Common myeloid progenitor, CD34-positive (primary cell): ENCODE measurements at regions not wholly inside any gene's neighbourhood (a gene's known extent, or its start where the extent isn't known, plus 50 kb on each side); places are given as distances from the start of the nearest gene placed in this dataset.
"Not testable (repeated sequence)": the region's sequence is repeated elsewhere in the genome, so short reads cannot be mapped to it uniquely, and the experiment has no call there.

Source experiments
- CTCF ChIA-PET: fragments of 350-600 bp; sonication (Branson Sonifier 250); formaldehyde crosslinking; loops from one replicate; lab custom pipeline; 2021; ENCODE audit warnings: antibody characterized with exemption; lab: Charles Lee
- POLR2A ChIA-PET: fragments of 350-600 bp; sonication (Branson Sonifier 250); formaldehyde crosslinking; loops from one replicate; lab custom pipeline; 2021; ENCODE audit warnings: antibody characterized with exemption; lab: Charles Lee
- DNase-seq, 3 donors: peaks; one replicate each; pipeline versions ENCODE4 v3.0.0 to v3.0.0-alpha.2; 2013
- H3K27ac ChIP-seq, 2 experiments: 1 replicate in 1 of 2; 2 replicates in 1 of 2; pipeline ENCODE4 v1.7.0; 2013; ENCODE audit warnings: inconsistent platforms in 2 of 2, low read length in 2 of 2, mild to moderate bottlenecking in 2 of 2, low read depth in 1 of 2, moderate library complexity in 1 of 2; ENCODE audit not compliant: severe bottlenecking in 2 of 2, insufficient read depth in 1 of 2, poor library complexity in 1 of 2
- H3K27me3 ChIP-seq, 5 experiments: replicated peaks in 2 of 5; 1 replicate in 3 of 5; 2 replicates in 2 of 5; pipeline versions ENCODE4 v1.6.1 to v1.7.0; 2013; ENCODE audit warnings: low read length in 4 of 5, mild to moderate bottlenecking in 2 of 5, moderate library complexity in 2 of 5, inconsistent platforms in 1 of 5; ENCODE audit not compliant: insufficient read depth in 5 of 5, control insufficient read depth in 4 of 5
- H3K36me3 ChIP-seq, 4 experiments: 1 replicate in 2 of 4; 2 replicates in 2 of 4; pipeline versions ENCODE4 v1.6.1 to v1.7.0; 2013; ENCODE audit warnings: low read length in 3 of 4, control low read depth in 1 of 4, mild to moderate bottlenecking in 1 of 4; ENCODE audit not compliant: control insufficient read depth in 4 of 4, insufficient read depth in 4 of 4
- H3K4me1 ChIP-seq, 4 experiments: 1 replicate in 3 of 4; 2 replicates in 1 of 4; pipeline versions ENCODE4 v1.6.1 to v1.7.1; 2013; ENCODE audit warnings: low read length in 3 of 4, mild to moderate bottlenecking in 3 of 4, control low read depth in 1 of 4, inconsistent platforms in 1 of 4, moderate library complexity in 1 of 4; ENCODE audit not compliant: control insufficient read depth in 4 of 4, insufficient read depth in 4 of 4; ENCODE audit errors: control extremely low read depth in 1 of 4
- H3K4me3 ChIP-seq, 7 experiments: 1 replicate in 4 of 7; 2 replicates in 3 of 7; pipeline versions ENCODE4 v1.5.1 to v1.7.0; 2013; ENCODE audit warnings: mild to moderate bottlenecking in 7 of 7, low read length in 6 of 7, moderate library complexity in 6 of 7, inconsistent platforms in 2 of 7, low read depth in 2 of 7, control low read depth in 1 of 7; ENCODE audit not compliant: insufficient read depth in 4 of 7, control insufficient read depth in 1 of 7; ENCODE audit errors: extremely low read depth in 1 of 7
- H3K9me3 ChIP-seq, 5 experiments: 1 replicate in 4 of 5; 2 replicates in 1 of 5; pipeline versions ENCODE4 v1.6.1 to v1.7.1; 2013; ENCODE audit warnings: low read length in 4 of 5, mild to moderate bottlenecking in 2 of 5, inconsistent platforms in 1 of 5, low read depth in 1 of 5, moderate library complexity in 1 of 5; ENCODE audit not compliant: control insufficient read depth in 4 of 5, insufficient read depth in 2 of 5; ENCODE audit errors: control extremely low read depth in 1 of 5
- WGBS: methylation state at CpG from one replicate; pipeline ENCODE4 v1.1.5; 2013; ENCODE audit not compliant: insufficient coverage; 5-methylcytosine and 5-hydroxymethylcytosine counted together

GRCh38 chr16:85532147-85532546 is 81.0 kb upstream of the GSE1 start:
- Histone ChIP-seq H3K9me3 (no peaks in the 10 kb centered on the region), H3K4me1 (peaks cover 2 to 48% (median 29%) of the 10 kb centered on the region in 4 experiments), H3K4me3 (no peak overlapping the region), H3K36me3 (no peaks in the 10 kb centered on the region), H3K27me3 (no peaks in the 10 kb centered on the region), H3K27ac (no peak overlapping the region)
- POLR2A ChIA-PET, result no interaction called here
- 95% methylated on average over 5 of the region's 6 CpGs for WGBS
- no peak for DNase-seq
- CTCF ChIA-PET, result interaction anchor here (1.1 to 4.2 kb wide), 2 partner anchors 9 to 13 kb away, joined by 3 to 28 read pairs; no protein-coding TSS in a partner anchor

- DNase-seq, H3K27me3 ChIP-seq, CTCF ChIA-PET, H3K27ac ChIP-seq, H3K36me3 ChIP-seq, H3K4me3 ChIP-seq, H3K9me3 ChIP-seq, POLR2A ChIA-PET: not testable (repeated sequence)
- WGBS, result 93% methylated on average over 7 of the region's 8 CpGs
- peaks cover 4 to 53% (median 43%) of the 10 kb centered on the region in 4 experiments for H3K4me1 ChIP-seq
These were observed 79.5 kb upstream of the GSE1 start for GRCh38 chr16:85533593-85533992.

- DNase-seq, result no peak
- POLR2A ChIA-PET, result interaction anchor here (0.6 to 1.8 kb wide), 4 partner anchors 10 to 34 kb away, joined by 3 to 9 read pairs (median 4); no protein-coding TSS in a partner anchor
- WGBS, result 89% methylated on average over 29 of the region's 34 CpGs
- Histone ChIP-seq H3K36me3 (no peaks in the 10 kb centered on the region), H3K9me3 (peaks cover 0 to 6% (median 2%) of the 10 kb centered on the region in 5 experiments), H3K27ac (peak overlapping the region in 1 of 2 experiments; percentile 90), H3K4me1 (peaks cover 4 to 46% (median 43%) of the 10 kb centered on the region in 4 experiments), H3K27me3 (no peaks in the 10 kb centered on the region), H3K4me3 (peak overlapping the region in 1 of 7 experiments; percentile 13)
- CTCF ChIA-PET, result interaction anchor here (1.6 to 7.3 kb wide), 2 partner anchors 17 to 44 kb away, joined by 4 to 62 read pairs; no protein-coding TSS in a partner anchor
These were observed 78.4 kb upstream of the GSE1 start for GRCh38 chr16:85534536-85535351.

- peaks cover 4 to 46% (median 43%) of the 10 kb centered on the region in 4 experiments for H3K4me1 ChIP-seq
- 46% methylated on average over 9 of the region's 14 CpGs for WGBS
- peak; percentile 82 to 94 (median 90) for DNase-seq
- H3K4me3 ChIP-seq, result peak overlapping the region in 3 of 7 experiments; percentile 56 to 59 (median 57)
- H3K36me3 ChIP-seq, result no peaks in the 10 kb centered on the region
- H3K27ac ChIP-seq, result peak overlapping the region; percentile 6 to 90
- ChIA-PET CTCF (interaction anchor here (1.0 to 7.3 kb wide), 4 partner anchors 9 to 45 kb away, joined by 3 to 62 read pairs (median 4); no protein-coding TSS in a partner anchor), POLR2A (interaction anchor here (0.6 to 1.8 kb wide), 4 partner anchors 11 to 33 kb away, joined by 3 to 9 read pairs (median 4); no protein-coding TSS in a partner anchor)
- no peaks in the 10 kb centered on the region for H3K27me3 ChIP-seq
- H3K9me3 ChIP-seq, result peaks cover 0 to 11% (median 5%) of the 10 kb centered on the region in 5 experiments
These were observed 77.6 kb upstream of the GSE1 start for GRCh38 chr16:85535352-85536072.

GRCh38 chr16:85536073-85536410 is 77.1 kb upstream of the GSE1 start:
- CTCF ChIA-PET, result interaction anchor here (1.0 to 7.3 kb wide), 4 partner anchors 9 to 45 kb away, joined by 3 to 62 read pairs (median 4); no protein-coding TSS in a partner anchor
- 0% methylated on average over 6 of the region's 6 CpGs for WGBS
- peaks cover 4 to 48% (median 46%) of the 10 kb centered on the region in 4 experiments for H3K4me1 ChIP-seq
- peak; percentile 51 to 78 (median 67) for DNase-seq
- H3K4me3 ChIP-seq, result peak overlapping the region in 4 of 7 experiments; percentile 30 to 59 (median 56)
- POLR2A ChIA-PET, result interaction anchor here (0.6 to 1.8 kb wide), 3 partner anchors 11 to 18 kb away, joined by 3 to 9 read pairs (median 4); no protein-coding TSS in a partner anchor
- peak overlapping the region; percentile 6 to 90 for H3K27ac ChIP-seq
- H3K36me3 ChIP-seq, result no peaks in the 10 kb centered on the region
- H3K27me3 ChIP-seq, result no peaks in the 10 kb centered on the region
- H3K9me3 ChIP-seq, result peaks cover 0 to 11% (median 5%) of the 10 kb centered on the region in 5 experiments

GRCh38 chr16:85536411-85537330 is 76.5 kb upstream of the GSE1 start:
- ChIA-PET POLR2A (interaction anchor here (3.1 kb wide), 1 partner anchor 17 kb away, joined by 14 read pairs; no protein-coding TSS in a partner anchor), CTCF (interaction anchor here (1.0 to 7.3 kb wide), 10 partner anchors 8 to 116 kb away, joined by 3 to 62 read pairs (median 4); no protein-coding TSS in a partner anchor)
- peak overlapping the region in 1 of 2 experiments; percentile 90 for H3K27ac ChIP-seq
- H3K9me3 ChIP-seq, result peaks cover 0 to 11% (median 5%) of the 10 kb centered on the region in 5 experiments
- peak overlapping the region in 4 of 7 experiments; percentile 30 to 59 (median 56) for H3K4me3 ChIP-seq
- no peaks in the 10 kb centered on the region for H3K27me3 ChIP-seq
- H3K36me3 ChIP-seq, result no peaks in the 10 kb centered on the region
- H3K4me1 ChIP-seq, result peaks cover 4 to 54% (median 52%) of the 10 kb centered on the region in 4 experiments
- peak in 2 of 3 donors; percentile 33 to 60 for DNase-seq
- 70% methylated on average over 19 of the region's 30 CpGs for WGBS
